VCaP (cell line): ENCODE measurements at regions not wholly inside any gene's neighbourhood (a gene's known extent, or its start where the extent isn't known, plus 50 kb on each side); places are given as distances from the start of the nearest gene placed in this dataset.

Experiments used
- H3K27ac ChIP-seq: fragments of 450-650 bp; 2 replicates; pipeline ENCODE4 v1.5.1; 2017
- CTCF ChIP-seq: fragments of 450-650 bp; conservative IDR thresholded peaks from 2 replicates; pipeline ENCODE4 v1.5.1; 2017; ENCODE audit warnings: mild to moderate bottlenecking, moderate library complexity

- H3K27ac ChIP-seq = no peak overlapping the region
- no peak for TF ChIP-seq CTCF
Measured at GRCh38 chr3:159911664-159912037, 77.0 kb upstream of the IL12A start.

GRCh38 chr3:159913712-159914414, 74.8 kb upstream of the IL12A start:
- no peak overlapping the region for H3K27ac ChIP-seq
- no peak for TF ChIP-seq CTCF

GRCh38 chr3:159914426-159914825, 74.2 kb upstream of the IL12A start:
- H3K27ac ChIP-seq = no peak overlapping the region
- TF ChIP-seq CTCF = no peak

- no peak overlapping the region for H3K27ac ChIP-seq
- no peak for TF ChIP-seq CTCF
Measured at GRCh38 chr3:159916052-159916451, 72.6 kb upstream of the IL12A start.

- no peak for TF ChIP-seq CTCF
- H3K27ac ChIP-seq = no peak overlapping the region
Measured at GRCh38 chr3:159917141-159917540, 71.5 kb upstream of the IL12A start.

GRCh38 chr3:159919873-159920272, 68.8 kb upstream of the IL12A start:
- no peak for TF ChIP-seq CTCF
- no peak overlapping the region for H3K27ac ChIP-seq

GRCh38 chr3:159922193-159922840, 66.3 kb upstream of the IL12A start:
- H3K27ac ChIP-seq = no peak overlapping the region
- no peak for TF ChIP-seq CTCF
